NCI-H1417 treated with DMSO at 0.1 percent for 48 hours (cell line): ENCODE measurements at regions not wholly inside any gene's neighbourhood (a gene's known extent, or its start where the extent isn't known, plus 50 kb on each side); places are given as distances from the start of the nearest gene placed in this dataset.

Experiments
- DNase-seq: peaks from one replicate; lab custom pipeline; 2025; lab: John Stamatoyannopoulos, UW

DNA sequence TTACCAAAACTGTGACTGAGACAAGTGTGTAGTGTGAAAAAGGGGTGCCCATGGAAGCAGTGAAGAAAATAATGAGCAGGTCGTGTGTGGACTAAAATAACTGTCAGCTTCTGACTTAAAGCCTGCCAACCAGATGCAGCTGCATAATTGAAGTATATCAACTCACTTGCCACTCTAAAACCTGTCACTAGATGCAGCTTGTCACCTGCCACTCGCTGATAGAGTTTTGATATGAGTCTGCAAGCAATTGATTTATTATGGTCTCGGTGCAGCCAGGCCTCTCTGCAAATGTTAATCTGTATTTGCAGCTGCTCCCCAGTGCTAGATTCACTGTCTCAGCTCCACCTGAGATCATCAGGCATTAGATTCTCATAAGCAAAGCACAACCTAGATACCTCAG is 1090.0 kb upstream of the EYS start:
- no peak for DNase-seq

DNA sequence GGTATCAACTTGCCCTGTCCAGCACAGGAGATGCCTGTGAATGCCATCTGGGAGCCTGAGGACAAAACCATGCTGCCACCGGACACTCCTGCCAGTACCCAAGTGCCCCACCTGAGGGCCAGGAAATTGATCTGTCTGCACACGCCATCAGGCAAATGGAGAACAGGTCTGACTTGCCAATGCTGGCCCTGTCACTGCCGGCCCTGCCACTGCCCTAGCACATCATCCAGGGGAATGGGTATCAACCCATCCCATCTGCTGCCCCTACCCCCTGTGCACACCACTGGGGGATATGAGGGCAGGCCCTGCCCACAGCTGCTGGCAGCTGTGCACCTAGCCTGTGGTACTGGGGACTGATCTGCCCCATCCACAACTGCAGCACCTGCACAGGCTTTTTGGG is 1081.6 kb upstream of the EYS start:
- DNase-seq, result no peak

DNA sequence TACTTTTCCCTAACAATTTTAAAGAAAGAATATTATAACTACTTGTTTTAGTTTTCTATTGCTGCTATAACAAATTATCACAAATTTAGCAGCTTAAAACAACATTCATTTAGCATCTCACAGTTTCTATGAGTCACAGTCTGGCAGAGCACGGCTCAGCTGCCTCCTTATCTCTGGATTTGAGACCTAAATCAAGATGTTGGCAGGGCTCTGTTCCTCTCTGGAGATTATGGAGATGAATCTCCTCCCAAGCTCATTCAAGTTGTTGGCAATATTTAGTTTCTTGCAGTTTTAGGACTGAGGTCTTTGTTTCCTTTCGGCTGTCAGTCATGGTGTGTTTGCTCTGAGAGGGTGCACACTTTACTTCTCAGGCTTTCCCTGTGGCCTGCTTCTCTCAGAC is 1065.8 kb upstream of the EYS start:
- DNase-seq, result no peak

DNA sequence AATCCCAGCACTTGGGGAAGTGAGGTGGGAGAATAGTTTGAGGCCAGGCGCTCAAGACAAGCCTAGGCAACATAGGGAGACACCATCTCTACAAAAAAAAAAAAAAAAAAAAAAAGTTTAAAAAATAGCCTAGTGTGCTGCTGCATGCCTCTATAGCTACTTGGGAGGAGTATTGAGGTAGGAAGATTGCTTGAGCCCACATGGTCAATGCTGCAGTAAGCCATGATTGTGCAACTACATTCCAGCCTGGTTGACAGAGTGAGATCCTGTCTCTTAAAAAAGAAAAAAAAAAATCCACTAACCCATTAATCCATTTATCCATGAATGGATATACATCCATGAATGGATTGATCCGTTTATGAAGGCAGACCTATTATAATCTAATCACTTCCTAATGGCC is 1064.6 kb upstream of the EYS start:
- DNase-seq, result no peak

DNA sequence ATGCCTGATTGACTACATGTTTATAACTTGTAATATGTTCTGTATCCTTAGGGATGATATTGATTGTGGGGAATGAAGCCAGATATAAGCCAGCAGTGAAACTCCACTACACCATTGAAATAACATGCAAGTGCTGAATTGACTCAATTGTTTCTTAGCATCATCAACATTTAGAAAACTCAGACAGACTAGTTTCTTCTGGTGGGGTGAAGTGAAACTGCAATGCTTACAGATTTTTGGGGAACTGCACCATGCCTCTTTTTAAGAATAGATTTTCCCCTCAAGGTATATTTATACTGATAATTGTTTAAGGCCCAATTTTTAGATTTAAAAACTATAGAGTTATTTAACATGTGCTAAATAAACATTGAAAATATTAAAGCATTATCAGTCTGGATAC is 1044.6 kb upstream of the EYS start:
- DNase-seq, result no peak

DNA sequence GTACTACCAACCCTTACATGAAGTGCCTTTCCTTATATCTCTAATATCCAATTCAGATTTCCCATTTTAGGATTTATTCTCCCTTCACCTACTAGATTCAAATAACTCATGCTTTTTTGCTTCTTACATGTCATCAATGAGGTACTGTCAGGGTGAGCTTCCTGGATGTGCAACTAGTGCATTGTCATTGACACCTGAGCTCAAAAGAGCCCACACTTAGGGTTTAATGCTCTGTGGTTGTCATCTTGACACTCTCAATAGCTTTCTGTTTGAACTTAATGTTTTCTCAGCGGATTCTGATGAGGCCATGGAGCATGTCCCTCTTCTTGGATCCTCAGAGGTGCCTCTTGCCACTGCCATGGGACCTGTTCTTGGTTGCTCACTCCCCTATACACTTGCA is 1033.3 kb upstream of the EYS start:
- DNase-seq, result no peak

DNA sequence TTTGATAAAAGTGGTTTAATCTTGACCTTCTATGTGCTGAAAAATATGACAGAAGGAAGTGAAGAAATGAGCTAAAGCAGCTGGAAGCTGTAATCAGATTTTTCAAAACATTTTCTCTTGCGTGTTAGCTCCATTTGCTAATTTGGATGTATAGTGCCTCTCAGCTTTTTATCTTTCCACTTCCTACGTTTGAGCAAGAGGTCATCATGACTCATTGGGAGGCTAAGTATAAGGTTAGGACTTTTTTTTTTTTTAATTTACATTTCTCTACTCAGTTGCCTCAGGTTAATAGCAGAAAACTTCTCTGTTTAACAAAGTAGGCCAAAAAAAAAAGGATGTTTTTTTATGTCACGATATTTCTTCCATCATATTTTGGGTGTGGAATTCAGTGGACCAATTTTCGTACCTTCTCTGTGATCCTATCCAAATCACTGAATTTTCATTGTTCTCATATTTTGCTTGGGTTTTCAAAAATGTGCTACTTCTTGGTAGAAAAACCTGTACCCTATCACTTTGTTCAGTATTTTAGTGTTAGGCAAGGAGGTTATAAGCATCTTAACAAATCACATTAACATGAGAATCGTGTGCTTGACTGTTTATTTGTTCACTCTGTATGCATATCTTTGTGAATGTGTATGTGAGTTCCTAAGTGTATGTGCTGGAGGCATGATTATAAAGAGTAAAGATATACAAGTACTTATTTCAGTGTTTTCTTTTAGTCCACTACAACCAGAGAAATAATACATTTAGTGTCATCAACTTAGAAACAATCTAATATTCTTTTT is 1028.3 kb upstream of the EYS start:
- DNase-seq, result no peak

DNA sequence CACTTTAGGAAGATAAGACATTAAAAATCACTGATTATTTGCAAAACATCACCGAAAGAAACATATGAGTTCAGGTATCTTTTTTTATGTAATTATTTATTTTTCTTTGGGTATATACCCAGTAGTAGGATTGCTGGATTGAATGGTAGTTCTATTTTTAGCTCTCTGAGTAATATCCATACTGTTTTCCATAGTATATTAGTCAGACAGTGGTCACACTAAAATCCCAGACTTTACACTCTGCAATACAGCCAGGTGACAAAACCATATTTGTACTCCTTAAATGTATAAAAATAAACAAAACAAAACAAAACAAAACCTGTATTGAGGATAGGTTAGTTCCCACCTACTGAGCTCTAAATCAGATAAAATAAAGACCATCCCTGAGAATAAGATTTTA is 1024.3 kb upstream of the EYS start:
- DNase-seq, result no peak

DNA sequence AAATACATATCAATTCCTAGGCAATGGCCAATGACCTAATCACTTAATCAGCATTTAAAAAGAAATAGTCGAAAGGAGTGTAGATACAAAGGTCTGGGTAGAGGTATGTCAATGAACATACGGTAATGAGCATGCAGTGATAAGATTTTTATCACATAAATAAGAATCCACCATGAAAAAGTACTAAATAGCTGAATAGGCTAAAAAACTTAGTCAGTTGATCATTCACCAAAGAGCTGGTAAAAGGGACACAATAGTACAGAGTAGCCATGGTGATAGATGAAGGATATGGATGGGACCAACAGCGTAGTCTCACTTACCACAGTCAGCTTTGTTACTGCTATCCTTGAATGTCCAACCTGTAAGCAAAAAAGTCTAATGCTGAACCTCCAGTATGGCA is 1018.6 kb upstream of the EYS start:
- DNase-seq, result no peak

DNA sequence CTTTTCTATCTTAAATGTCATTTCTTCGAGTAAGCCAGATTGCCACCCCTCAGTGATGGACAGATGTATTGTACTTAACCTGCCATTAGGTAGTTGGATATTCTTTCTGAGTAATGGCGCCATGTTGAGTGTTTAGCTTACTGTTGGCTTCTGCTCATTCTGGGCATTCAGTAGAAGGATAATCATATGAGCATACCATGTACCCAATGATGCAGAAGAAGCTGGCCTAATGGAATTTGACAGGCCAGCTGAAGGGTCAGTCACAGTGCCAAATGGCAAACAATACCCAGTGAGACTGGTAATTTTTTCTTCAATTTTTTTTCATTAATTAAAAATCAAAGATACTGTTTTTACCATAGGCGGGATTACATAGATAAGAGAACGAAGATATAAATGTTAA is 1010.8 kb upstream of the EYS start:
- no peak for DNase-seq

DNA sequence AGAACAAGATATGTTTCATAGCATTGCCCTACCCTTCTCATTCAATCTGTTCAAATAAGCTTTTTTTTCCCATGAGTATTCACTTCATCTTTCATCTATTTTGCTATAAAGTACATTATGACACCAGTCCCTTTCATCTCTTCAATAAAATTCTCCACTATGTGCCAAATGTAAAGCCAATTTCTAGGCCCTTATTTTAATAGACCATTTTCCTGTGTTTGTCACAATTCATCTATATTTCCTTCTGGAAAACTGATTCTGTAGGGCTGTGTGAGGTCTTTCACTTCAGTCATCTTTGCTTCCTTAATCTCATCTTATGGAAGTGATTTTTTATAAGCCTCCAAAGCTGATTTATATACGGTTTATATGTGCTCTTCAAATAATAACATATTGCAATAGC is 992.4 kb upstream of the EYS start:
- DNase-seq, result no peak

DNA sequence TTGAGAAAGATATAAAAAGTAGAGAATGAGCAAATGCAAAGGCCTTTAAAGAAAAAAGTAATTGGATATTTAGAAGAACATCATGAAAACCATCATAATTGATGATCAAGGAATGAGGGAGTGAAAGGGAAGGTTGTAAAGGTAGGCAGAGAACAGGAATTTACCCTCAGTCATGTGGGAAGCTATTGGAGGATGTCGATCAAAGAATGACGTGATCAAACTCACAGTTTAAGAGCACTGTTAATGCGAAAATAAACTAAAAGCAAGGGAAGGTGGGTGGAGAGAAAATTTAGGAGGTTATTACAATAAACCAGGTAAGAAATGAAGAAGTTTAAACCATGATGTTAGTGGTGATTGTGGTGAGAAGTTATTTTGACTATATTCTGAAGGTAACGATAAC is 982.6 kb upstream of the EYS start:
- DNase-seq, result no peak

DNA sequence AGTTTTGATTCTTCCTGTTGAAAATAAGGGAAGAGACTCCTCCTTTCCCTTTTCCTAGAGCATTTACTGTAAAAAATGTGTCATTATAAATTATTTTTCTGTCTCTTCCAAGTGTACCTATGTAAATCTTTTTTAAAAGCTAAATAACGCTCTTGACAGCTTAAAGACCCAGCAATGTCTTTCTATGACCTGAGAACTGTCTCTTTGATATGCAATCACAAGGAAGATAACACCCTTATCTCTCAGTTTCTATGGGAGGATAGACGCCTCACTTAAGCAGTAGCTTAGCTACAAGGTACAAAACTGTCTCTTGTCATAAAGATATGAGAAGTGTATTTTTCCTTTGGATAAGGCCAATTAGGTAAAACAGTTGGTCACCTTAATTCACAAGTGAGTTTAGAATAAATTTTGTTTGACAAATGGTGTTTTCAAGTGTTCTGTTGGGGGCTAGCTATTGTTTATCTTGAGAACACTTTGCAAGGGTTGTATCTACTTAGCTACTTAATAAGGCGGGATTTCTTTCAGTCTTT is 980.6 kb upstream of the EYS start:
- no peak for DNase-seq

DNA sequence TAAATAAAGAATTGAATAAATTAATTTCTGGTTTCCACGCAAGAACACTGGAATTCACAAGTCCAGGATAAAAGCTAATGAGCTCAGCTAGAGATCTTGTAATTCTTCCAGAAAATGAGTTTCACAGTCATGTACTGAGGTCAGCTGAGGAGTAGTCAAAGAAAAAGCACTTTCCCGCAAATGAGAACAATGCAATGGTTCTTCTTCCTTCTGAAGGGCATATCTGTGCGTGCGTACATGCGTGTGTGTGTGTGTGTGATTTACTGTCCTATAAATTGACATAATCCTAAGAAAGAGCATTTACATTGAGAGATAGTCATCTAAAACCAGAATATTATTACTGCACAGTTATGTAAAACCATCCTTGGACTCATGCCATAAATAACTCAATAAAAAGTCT is 968.9 kb upstream of the EYS start:
- DNase-seq, result no peak

DNA sequence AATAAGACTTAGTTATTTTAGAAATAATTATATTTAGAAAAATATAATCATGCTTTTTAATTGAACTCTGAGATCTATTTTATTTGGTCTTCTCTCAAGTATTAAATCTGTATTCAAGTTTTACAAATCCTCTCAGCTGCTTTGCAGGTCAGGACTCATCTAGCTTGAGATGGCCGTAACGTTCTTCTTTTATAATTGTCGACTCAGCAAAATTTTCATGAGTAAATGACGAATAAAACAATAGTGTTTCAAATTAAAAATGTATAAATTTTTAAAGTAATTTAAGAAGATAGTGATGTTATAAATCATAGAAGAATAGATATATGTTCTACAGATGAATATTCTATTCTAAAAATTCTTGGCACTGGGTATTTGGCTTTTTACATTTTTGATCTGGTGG is 957.1 kb upstream of the EYS start:
- no peak for DNase-seq

DNA sequence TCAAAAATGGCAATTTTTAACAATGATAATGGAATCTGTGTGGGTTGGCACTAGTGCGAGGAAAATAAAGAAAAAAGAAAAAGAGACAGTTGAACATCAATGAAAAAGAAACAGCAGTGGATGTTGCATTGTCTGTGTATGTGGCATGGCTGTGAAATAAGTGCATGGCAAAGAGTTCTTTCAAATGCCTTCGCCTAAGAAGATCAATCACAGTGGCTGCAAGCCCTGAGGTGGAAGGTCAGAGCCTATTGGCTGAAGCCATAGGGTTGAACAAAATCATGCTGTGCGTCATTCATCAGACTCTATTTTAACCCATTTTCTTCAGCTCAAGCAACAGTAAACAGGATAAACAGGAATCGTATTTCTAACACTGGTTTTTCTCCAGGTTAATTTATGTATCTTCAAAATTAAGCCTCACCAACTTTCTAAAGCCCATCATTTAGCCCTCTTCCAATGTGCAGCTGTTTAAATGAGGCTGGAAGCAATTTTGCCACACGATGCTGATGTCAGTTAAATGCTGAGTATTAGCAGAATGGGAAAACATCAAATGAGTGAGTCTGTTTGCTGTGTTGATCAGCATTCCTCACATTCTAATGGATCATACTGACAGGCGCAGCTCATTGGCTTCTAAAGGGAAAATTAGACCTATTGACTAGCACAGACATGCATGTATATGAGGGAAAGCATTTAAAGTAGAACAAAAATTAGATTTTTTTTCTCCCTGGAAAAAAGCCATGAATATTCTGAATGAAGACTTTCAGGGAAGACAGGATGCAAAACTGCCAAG is 955.9 kb upstream of the EYS start:
- no peak for DNase-seq

DNA sequence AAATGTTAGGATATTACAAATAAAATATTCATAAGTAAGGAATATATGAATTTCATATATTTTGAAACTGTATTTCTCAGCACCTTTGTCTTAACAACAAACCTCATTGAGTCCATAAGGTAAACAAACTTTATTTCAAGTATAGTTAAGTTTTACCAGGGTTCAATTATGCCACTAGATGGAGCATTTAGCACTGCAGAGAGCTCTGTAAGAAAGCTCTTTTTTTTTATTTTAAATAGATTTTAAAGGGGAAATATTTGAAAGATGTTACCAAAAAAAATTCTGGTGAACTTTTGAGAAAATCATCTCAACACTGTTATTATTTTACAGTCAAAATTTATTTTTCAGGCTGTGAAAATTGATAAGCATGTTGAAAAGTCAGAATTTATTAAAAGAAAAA is 955.2 kb upstream of the EYS start:
- DNase-seq, result no peak

DNA sequence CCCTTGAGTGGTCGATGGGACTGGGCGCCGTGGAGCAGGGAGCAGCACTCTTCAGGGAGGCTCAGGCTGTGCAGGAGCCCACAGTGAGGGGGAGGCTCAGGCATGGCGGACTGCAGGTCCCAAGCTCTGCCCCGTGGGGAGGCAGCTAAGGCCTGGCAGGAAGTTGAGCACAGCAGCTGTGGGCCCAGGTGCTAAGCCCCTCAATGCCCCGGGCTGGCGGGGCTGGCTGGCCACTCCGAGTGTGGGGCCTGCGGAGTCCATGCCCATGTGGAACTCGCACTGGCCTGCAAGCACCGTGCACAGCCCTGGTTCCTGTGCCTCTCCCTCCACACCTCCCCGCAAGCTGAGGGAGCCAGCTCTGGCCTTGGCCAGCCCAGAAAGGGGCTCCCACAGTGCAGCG is 948.4 kb upstream of the EYS start:
- DNase-seq, result no peak

DNA sequence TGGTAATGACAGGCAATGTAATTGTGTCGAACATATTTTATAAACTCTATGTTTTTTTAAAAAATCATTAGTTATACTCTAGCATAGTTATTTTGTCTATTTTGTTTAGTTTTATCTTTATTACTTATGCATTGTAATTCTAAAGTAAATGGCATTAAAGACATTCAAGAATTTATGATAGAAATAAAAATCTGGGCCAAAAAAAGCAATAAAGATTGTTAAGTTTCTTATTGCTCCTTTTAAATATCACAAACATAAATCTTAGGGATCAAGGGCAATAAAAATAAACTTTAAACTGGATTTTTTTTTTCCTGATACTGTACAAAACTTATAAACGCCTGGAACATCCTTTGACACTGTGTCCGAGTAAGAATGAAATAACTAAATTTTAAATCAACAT is 931.5 kb upstream of the EYS start:
- DNase-seq, result no peak

DNA sequence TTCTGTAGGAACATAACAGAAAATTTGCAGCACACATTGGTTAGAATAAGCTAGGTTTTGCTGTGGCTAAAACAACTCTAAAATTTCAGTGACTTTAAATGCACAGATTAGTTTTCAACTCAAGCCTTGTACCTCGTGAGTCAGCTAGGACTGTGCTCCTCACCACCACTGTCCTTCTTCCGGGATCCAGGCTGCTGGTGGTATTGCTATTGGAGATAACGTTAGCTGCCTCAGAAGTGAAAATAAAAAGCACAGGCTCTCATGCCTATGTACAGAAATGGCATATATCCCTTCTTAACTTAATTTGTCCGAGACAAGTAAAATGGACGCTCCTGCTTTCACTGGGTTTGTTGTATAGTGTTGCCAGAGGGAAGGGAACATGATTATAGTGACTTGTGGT is 931.1 kb upstream of the EYS start:
- no peak for DNase-seq

DNA sequence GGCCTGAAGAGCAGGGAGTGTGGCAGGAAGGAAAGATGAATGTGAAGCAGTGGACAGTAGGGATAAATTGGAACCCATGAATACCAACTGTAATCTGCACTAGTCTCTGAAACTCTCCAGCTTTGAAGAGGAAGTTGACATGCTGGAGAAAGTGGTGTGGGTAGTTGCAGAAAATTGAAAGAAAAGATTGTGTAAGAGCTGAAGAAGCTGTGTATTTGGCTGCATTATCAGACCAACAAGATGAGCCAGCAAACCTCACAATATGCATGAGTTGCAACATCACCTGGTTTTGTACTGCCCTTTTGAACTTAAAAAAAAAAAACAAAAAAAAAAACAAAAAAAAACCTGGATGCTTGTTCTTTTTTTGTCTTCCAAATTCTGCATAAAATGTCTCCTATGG is 921.9 kb upstream of the EYS start:
- no peak for DNase-seq

DNA sequence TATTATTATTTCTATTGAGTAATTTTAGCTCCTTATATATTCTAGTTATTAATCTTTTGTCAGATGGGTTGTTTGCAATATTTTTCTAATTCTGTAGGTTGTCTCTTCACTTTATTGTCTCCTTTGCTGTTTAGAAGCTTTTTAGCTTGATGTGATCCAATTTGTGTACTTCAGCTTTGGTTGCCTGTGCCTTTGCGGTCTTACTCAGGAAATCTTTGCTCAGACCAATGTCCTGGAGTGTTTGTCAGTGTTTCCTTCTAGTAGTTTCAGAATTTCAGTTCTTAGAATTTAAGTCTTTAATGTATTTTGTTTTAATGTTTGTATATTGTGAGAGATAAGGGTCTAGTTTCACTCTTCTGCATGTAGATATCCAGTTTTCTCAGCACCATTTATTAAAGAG is 916.0 kb upstream of the EYS start:
- no peak for DNase-seq

DNA sequence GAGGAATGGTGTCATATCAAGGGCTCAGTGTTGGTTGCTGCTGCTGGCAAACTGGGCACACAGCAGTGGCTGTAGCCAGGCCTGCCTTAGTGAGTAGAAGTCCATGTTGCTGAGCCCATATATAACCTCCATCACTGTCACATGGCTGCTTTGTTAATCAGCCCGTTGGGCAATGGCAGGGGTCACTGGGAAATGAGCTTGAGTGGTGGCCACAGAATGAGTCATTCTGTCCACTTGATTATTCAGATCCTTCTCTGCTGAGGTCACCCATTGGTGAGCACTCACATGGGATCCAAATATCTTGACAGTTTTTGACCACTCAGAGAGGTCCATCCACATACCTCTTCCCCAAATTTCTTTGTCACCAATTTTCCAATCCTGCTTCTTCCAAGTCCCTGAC is 898.9 kb upstream of the EYS start:
- DNase-seq, result no peak

DNA sequence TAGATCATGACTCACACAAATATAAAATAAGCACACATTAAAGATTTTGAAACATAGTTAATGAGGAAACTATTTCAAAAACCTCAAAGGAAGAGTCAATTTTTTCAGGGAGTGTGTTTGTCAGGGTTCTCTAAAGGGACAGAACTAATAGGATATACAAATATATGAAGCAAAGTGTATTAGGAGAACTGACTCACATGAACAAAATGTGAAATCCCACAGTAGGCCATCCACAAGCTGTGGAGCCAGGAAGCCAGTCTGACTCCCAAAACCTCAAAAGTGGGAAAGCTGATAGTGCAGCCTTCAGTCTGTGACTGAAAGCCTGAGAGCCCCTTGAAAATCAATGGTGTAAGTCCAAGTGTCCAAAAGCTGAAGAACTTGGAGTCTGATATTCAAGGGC is 898.0 kb upstream of the EYS start:
- no peak for DNase-seq
